ENCODE measurements at regions not wholly inside any gene's neighbourhood (a gene's known extent, or its start where the extent isn't known, plus 50 kb on each side); places are given as distances from the start of the nearest gene placed in this dataset.

- ATAC-seq (ENCODE audit: insufficient number of reproducible peaks, low FRiP score, low read depth): no peak
- Histone ChIP-seq H3K4me1 (ENCODE audit: control insufficient read depth in 1 of 2, low read depth in 2 of 2) (no peaks in the 10 kb centered on the region), H3K27me3 (replicated peaks; ENCODE audit: insufficient read depth) (no peaks in the 10 kb centered on the region), H3K4me3 (no peak overlapping the region), H3K9me3 (no peaks in the 10 kb centered on the region), H3K27ac (no peak overlapping the region), H3K36me3 (no peaks in the 10 kb centered on the region)
- no peak for DNase-seq (ENCODE audit: low spot score)
- TF ChIP-seq, protein P1, sequence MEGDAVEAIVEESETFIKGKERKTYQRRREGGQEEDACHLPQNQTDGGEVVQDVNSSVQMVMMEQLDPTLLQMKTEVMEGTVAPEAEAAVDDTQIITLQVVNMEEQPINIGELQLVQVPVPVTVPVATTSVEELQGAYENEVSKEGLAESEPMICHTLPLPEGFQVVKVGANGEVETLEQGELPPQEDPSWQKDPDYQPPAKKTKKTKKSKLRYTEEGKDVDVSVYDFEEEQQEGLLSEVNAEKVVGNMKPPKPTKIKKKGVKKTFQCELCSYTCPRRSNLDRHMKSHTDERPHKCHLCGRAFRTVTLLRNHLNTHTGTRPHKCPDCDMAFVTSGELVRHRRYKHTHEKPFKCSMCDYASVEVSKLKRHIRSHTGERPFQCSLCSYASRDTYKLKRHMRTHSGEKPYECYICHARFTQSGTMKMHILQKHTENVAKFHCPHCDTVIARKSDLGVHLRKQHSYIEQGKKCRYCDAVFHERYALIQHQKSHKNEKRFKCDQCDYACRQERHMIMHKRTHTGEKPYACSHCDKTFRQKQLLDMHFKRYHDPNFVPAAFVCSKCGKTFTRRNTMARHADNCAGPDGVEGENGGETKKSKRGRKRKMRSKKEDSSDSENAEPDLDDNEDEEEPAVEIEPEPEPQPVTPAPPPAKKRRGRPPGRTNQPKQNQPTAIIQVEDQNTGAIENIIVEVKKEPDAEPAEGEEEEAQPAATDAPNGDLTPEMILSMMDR (IDR thresholded peaks at IDR 0.05): no peak
These were observed 168.8 kb upstream of the FRG1 start for GRCh38 chr4:189771696-189772361.

DNA sequence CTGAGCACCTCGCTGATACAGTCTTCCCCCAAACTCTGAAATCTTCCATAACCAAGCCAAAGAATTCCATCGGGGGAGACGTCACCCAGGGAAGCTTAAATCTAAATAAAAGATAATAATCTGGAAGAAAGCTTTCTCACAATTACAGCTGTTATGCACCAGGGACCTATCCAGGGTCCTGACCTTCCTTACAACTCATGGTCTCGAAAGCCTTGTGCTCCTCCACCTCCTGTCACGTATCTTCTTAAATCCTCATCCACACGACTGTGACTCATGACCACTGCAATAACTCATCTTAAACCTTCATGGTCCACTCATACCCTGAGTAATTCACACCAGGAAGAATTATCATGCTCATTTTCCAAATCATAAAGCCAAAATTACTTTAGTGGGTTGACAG lies 166.8 kb upstream of the FRG1 start:
- H3K4me1 ChIP-seq (ENCODE audit: control insufficient read depth in 1 of 2, low read depth in 2 of 2): no peaks in the 10 kb centered on the region
- no peak for ATAC-seq (ENCODE audit: insufficient number of reproducible peaks, low FRiP score, low read depth)
- H3K36me3 ChIP-seq: no peaks in the 10 kb centered on the region
- no peak overlapping the region for H3K27ac ChIP-seq
- no peaks in the 10 kb centered on the region for H3K27me3 ChIP-seq (replicated peaks; ENCODE audit: insufficient read depth)
- H3K9me3 ChIP-seq: no peaks in the 10 kb centered on the region
- no peak overlapping the region for H3K4me3 ChIP-seq
- TF ChIP-seq, protein P1 (IDR thresholded peaks at IDR 0.05): no peak
- DNase-seq (ENCODE audit: low spot score): no peak

- TF ChIP-seq, protein P1 (IDR thresholded peaks at IDR 0.05): no peak
- ATAC-seq (ENCODE audit: insufficient number of reproducible peaks, low FRiP score, low read depth): no peak
- no peaks in the 10 kb centered on the region for H3K4me1 ChIP-seq (ENCODE audit: control insufficient read depth in 1 of 2, low read depth in 2 of 2)
These were observed 161.2 kb upstream of the FRG1 start for GRCh38 chr4:189779281-189779980.

GRCh38 chr4:189780391-189780790 lies 160.3 kb upstream of the FRG1 start:
- no peaks in the 10 kb centered on the region for H3K27me3 ChIP-seq (replicated peaks; ENCODE audit: insufficient read depth)
- H3K4me1 ChIP-seq (ENCODE audit: control insufficient read depth in 1 of 2, low read depth in 2 of 2): no peaks in the 10 kb centered on the region
- ATAC-seq (ENCODE audit: insufficient number of reproducible peaks, low FRiP score, low read depth) (no peak), DNase-seq (ENCODE audit: low spot score) (no peak)
- H3K36me3 ChIP-seq: no peaks in the 10 kb centered on the region
- TF ChIP-seq, protein P1 (IDR thresholded peaks at IDR 0.05): no peak
- no peak overlapping the region for H3K4me3 ChIP-seq
- H3K9me3 ChIP-seq: no peaks in the 10 kb centered on the region
- no peak overlapping the region for H3K27ac ChIP-seq

More at GRCh38 chr4:189779281-189779980, 161.2 kb upstream of the FRG1 start:
- no peaks in the 10 kb centered on the region for H3K36me3 ChIP-seq
- no peak for DNase-seq (ENCODE audit: low spot score)
- H3K4me3 ChIP-seq: no peak overlapping the region
- H3K27me3 ChIP-seq (replicated peaks; ENCODE audit: insufficient read depth): no peaks in the 10 kb centered on the region
- H3K9me3 ChIP-seq: no peaks in the 10 kb centered on the region
- no peak overlapping the region for H3K27ac ChIP-seq

- DNase-seq (ENCODE audit: low spot score): no peak
These were observed 156.0 kb upstream of the FRG1 start for GRCh38 chr4:189784651-189785050.

More at GRCh38 chr4:189784651-189785050, 156.0 kb upstream of the FRG1 start:
- ATAC-seq (ENCODE audit: insufficient number of reproducible peaks, low FRiP score, low read depth): no peak
- Histone ChIP-seq H3K9me3 (no peaks in the 10 kb centered on the region), H3K4me1 (ENCODE audit: control insufficient read depth in 1 of 2, low read depth in 2 of 2) (no peaks in the 10 kb centered on the region), H3K36me3 (no peaks in the 10 kb centered on the region), H3K27ac (no peak overlapping the region), H3K4me3 (no peak overlapping the region), H3K27me3 (replicated peaks; ENCODE audit: insufficient read depth) (no peaks in the 10 kb centered on the region)
- TF ChIP-seq, protein P1 (IDR thresholded peaks at IDR 0.05): no peak
